HEK293T (cell line): ENCODE measurements at regions not wholly inside any gene's neighbourhood (a gene's known extent, or its start where the extent isn't known, plus 50 kb on each side); places are given as distances from the start of the nearest gene placed in this dataset.

Experiments
- CTBP1 ChIP-seq: fragments of 450-650 bp; IDR thresholded peaks from 2 replicates; pipeline ENCODE4 v1.6.1; 2016; ENCODE audit warnings: borderline replicate concordance
- L3MBTL2 ChIP-seq: fragments of 450-650 bp; conservative IDR thresholded peaks from 2 replicates; pipeline ENCODE4 v1.6.1; 2016; ENCODE audit warnings: mild to moderate bottlenecking
- PKNOX1 ChIP-seq: fragments of 450-650 bp; IDR thresholded peaks from 2 replicates; pipeline ENCODE4 v1.6.1; 2016
- SP1 ChIP-seq: fragments of 450-650 bp; IDR thresholded peaks from 2 replicates; pipeline ENCODE4 v1.6.1; 2017
- TARDBP ChIP-seq: fragments of 450-650 bp; IDR thresholded peaks from 2 replicates; pipeline ENCODE4 v1.6.1; 2016

GRCh38 chr4:161249779-161250440, 913.9 kb downstream of the FSTL5 start:
- no peak for TF ChIP-seq SP1
- no peak for TF ChIP-seq CTBP1
- no peak for TF ChIP-seq L3MBTL2
- no peak for TF ChIP-seq TARDBP
- TF ChIP-seq PKNOX1: no peak
